DMS53 treated with DMSO at 0.1 percent for 48 hours (cell line): ENCODE measurements at regions not wholly inside any gene's neighbourhood (a gene's known extent, or its start where the extent isn't known, plus 50 kb on each side); places are given as distances from the start of the nearest gene placed in this dataset.
"Not testable (repeated sequence)": the region's sequence is repeated elsewhere in the genome, so short reads cannot be mapped to it uniquely, and the experiment has no call there.

Experiments used
- DNase-seq: peaks from one replicate; lab custom pipeline; 2025; ENCODE audit not compliant: unreplicated experiment; lab: John Stamatoyannopoulos, UW

DNA sequence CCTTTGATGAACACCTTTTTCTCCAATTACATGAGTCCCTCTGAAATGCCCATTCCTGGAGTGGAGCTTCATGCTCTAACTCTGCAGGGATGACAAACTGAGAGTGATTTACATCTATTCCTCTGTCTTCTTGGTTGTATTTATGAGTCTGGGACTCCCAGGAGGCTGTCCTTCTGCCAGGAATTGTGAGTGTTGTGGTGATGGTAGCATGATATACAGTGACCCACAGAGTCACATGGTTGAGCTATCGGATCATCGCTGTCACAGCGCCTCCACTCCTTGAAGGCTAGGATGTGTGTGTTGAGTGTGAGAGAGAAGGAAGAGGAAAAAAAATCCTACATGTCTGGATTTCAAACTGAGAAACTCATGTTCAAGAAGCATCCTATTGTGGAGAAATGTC is 163.4 kb upstream of the CACNA1E start:
- DNase-seq: no peak

DNA sequence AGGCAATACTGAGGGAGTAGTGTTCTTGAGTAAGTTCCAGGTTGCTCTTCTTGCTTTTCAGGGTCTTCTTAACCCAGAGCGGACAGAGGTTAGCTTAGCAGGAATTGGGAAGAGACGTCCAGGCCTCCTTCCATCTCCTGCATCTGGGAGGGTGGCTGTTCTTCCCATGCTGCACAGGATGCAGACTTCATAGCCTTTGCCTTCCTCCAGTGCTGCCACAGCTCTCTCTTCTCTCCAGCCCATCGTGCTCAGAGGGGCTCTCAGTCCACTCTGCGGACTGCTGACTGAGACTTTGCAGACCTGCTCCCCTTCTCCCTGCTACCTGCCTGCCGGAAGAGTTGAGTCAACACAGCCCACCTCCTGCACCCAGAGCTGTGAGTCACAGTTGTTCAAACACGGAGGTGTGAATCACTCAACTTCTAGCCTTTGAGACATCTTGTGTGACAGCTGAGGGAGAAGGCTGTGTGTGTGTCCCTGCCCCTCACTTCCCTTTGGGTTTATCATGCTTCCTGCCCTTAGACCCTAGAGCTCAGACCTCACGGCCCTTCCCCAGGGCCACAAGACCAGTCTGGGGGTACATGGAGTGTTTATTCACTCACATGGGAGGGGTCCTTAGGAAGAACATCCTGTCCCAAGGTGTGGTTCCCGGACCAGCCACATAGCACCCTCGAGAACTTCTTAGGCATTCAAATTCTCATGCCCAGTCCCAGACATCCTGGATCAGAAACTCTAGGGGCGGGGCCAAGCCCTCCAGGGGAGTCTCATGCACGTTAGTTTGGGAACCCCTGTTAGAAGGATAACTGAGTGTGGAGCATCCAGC is 158.3 kb upstream of the CACNA1E start:
- DNase-seq: peak; percentile 49

GRCh38 chr1:181325765-181326164 is 157.6 kb upstream of the CACNA1E start:
- DNase-seq: not testable (repeated sequence)

DNA sequence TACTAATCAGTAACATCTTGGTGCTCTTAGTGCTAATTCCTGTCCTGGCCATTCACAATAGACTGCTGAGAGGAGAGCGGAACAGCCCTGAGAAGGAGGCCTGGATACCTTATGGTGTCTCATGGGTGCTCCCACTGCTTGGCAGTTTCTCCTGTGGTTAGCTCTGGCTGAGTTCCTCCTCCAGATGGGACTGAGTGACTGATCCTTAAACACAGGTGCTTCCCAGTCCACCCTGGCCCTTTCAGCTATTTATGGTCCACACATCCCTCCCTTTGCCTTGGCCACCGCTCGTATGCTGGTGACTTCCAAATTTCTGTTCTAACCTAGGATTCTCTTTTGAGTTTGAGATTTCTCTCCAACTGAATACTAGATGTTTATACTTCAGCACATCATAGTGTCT is 157.0 kb upstream of the CACNA1E start:
- no peak for DNase-seq

- no peak for DNase-seq
These were observed 155.5 kb upstream of the CACNA1E start for GRCh38 chr1:181327796-181328195.

GRCh38 chr1:181334724-181335123 is 148.6 kb upstream of the CACNA1E start:
- DNase-seq: no peak

- no peak for DNase-seq
These were observed 147.7 kb upstream of the CACNA1E start for GRCh38 chr1:181335631-181336030.

DNA sequence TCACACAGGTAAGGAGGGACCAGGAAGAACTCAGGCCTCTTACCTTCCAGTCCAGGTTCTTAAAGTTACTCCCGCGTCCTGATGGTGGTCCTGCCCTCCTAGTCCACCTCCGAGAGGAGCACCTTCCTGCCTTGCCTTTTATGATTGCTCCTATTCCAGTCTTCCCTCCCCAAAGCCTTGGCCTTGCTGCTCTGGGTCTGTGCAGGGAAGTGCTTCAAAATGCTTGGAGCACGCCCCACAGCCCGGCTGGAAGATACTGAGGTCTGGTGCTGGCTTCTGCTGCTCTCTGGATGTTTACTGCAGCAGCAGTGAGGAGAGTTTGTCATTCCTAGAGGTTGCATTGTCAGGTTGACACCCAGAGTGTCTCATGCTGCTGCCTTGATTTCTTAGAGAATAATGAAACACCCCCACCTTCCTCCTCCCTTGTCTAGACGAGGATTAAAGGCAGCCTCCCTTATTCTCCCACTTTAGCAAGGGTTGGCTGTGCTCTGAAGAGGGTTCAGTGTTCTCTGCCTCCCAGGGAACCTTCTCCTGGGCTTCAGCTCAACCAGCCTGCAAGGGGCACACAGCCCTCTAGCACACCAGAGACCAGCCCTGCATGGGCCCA is 142.2 kb upstream of the CACNA1E start:
- DNase-seq: no peak

- no peak for DNase-seq
These were observed 139.2 kb upstream of the CACNA1E start for GRCh38 chr1:181344091-181344490.

DNA sequence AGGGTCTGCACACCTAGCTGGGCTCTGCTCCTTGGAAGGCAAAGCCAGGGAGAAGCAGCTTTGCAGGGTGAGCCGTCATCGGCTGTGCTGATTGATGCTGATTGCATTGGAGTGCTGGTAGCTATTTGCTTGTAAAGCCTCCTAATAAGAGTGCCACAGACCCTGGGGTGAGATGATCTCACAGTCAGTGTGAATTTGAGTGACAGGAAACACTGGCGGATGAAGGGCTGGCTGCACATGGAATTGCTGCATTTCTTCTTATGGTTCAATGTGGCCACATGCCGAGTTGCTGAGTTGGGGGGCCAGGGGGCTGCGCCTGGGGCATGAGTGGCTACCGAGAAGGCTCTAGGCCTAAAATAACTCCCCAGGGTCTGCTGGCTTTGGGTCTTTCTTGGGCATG is 138.2 kb upstream of the CACNA1E start:
- no peak for DNase-seq

- DNase-seq: no peak
These were observed 135.6 kb upstream of the CACNA1E start for GRCh38 chr1:181347495-181348390.

GRCh38 chr1:181349512-181349911 is 133.8 kb upstream of the CACNA1E start:
- no peak for DNase-seq

GRCh38 chr1:181350131-181350530 is 133.2 kb upstream of the CACNA1E start:
- DNase-seq: no peak

- no peak for DNase-seq
These were observed 131.6 kb upstream of the CACNA1E start for GRCh38 chr1:181351740-181352139.

DNA sequence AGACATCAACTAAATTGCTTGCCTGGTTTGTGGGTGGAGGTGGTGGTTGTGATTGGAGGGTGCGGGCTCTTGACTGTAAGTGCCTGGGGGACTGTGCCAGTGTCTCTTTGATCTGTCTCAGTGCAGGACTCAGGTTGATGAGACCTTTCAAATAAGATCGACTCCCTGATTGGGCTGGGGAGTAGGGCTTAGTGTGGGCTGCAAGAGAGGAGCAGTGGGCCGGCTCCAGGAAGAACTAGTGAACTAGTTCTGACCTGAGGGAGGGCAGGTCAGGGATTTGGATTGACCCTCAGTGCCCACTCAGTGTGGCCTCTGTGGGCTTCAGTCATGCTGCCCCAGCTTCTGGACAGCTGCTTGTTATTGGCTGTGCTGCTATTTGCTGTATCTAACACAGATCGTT is 130.6 kb upstream of the CACNA1E start:
- DNase-seq: no peak

GRCh38 chr1:181353526-181353925 is 129.8 kb upstream of the CACNA1E start:
- DNase-seq: no peak

- no peak for DNase-seq
These were observed 128.5 kb upstream of the CACNA1E start for GRCh38 chr1:181354865-181355264.

- no peak for DNase-seq
These were observed 126.6 kb upstream of the CACNA1E start for GRCh38 chr1:181356505-181357340.

DNA sequence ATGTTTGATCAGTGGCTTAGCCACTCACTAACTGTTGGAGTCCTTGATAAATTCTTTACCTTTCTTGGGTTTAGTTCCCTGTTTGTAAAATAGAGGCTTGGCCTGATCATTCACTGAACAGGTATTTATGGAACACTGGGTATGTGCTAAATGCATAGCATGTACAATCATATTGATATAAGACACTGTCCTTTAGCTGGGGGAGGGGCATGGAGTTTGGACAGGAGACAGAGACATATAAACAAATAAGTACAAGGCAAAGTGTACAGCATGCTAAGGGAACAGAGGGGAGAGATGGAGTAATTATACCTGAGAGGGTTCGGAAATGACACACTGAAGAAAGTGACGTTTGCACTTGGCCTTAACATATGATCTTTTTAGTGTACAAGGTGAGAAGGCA is 124.3 kb upstream of the CACNA1E start:
- no peak for DNase-seq

DNA sequence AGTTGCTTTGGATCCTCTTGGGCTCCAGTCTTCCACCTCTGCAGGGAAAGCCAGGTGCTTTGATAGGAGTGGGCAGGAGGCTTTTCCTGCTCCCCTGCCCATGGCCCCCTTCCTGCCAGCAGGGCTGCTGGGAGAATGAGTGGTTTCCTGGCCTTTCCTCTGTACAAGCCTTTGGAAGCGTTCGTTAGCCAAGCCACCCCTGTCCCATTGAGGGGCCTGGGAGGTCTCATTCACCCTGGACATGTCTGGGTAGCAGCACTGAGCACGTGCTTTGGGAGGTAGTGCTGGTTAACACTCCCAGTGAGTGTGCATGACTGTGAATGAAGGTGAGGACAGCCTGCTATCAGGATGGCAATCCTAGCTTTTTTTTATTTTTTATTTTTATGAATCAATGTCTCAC is 118.5 kb upstream of the CACNA1E start:
- DNase-seq: no peak

DNA sequence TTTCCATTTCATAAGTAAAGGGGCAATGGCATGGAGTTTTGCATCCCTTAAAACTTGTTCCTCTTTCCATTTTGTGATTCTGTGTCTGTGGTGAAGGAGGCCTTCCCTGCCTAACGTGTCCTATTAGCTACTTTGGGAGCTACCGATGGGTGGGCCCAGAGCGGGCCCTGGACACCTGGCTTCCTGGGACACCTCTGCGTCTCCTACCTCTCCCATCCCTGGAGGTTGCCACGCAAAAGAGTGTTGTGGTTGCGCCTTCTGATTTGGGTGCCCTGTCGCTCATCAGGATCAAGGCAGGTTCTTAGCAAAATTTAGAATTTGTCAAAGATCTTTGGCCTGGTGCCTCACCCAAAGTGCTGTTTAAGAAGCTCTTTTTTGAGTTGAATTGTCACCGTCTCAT is 116.4 kb upstream of the CACNA1E start:
- no peak for DNase-seq
